ENCODE measurements at regions not wholly inside any gene's neighbourhood (a gene's known extent, or its start where the extent isn't known, plus 50 kb on each side); places are given as distances from the start of the nearest gene placed in this dataset.

GRCh38 chr13:66001140-66001539, 1229.0 kb downstream of the PCDH9 start:
- TF ChIP-seq YY1 (IDR thresholded peaks at IDR 0.05; ENCODE audit: low read depth): no peak
- TF ChIP-seq MAX (IDR thresholded peaks at IDR 0.05): no peak
- TF ChIP-seq EP300 (IDR thresholded peaks at IDR 0.05; ENCODE audit: borderline replicate concordance): no peak
- TF ChIP-seq USF1 (IDR thresholded peaks at IDR 0.05): no peak
- no peak for TF ChIP-seq FOXM1 (IDR thresholded peaks at IDR 0.05; ENCODE audit: borderline replicate concordance, low read depth)
- no peak for TF ChIP-seq RAD21 (IDR thresholded peaks at IDR 0.05; ENCODE audit: low read depth)
- TF ChIP-seq CEBPB (IDR thresholded peaks at IDR 0.05): no peak
- TF ChIP-seq TEAD4 (IDR thresholded peaks at IDR 0.05): no peak
- TF ChIP-seq EGR1 (IDR thresholded peaks at IDR 0.05): no peak
- no peak for TF ChIP-seq CREB1 (IDR thresholded peaks at IDR 0.05; ENCODE audit: low read depth)
- no peak for TF ChIP-seq REST (IDR thresholded peaks at IDR 0.05; ENCODE audit: low read depth)
- no peak for TF ChIP-seq TAF1 (IDR thresholded peaks at IDR 0.05; ENCODE audit: low read depth)
- no peak for TF ChIP-seq NFIC (IDR thresholded peaks at IDR 0.05)
